K562 (cell line): ENCODE measurements at regions not wholly inside any gene's neighbourhood (a gene's known extent, or its start where the extent isn't known, plus 50 kb on each side); places are given as distances from the start of the nearest gene placed in this dataset.
A peak's percentile ranks its signal among the peaks of the same experiment; 100 is the strongest.

Source experiments
- DNMT1 ChIP-seq: fragments of 450-650 bp; IDR thresholded peaks from 2 replicates; pipeline ENCODE4 v1.6.1; 2016; ENCODE audit warnings: antibody characterized with exemption, mild to moderate bottlenecking
- HCFC1 ChIP-seq: IDR thresholded peaks from 2 replicates; pipeline ENCODE4 v1.6.1; 2012; ENCODE audit warnings: low read depth, low read length, improper control_type of control experiment
- HLTF ChIP-seq: fragments of 450-650 bp; IDR thresholded peaks from 2 replicates; pipeline ENCODE4 v1.6.1; 2016
- IRF9 ChIP-seq: fragments of 450-650 bp; IDR thresholded peaks from 2 replicates; pipeline ENCODE4 v1.6.1; 2016; ENCODE audit warnings: missing biosample characterization, missing genetic modification characterization
- NR4A1 ChIP-seq, 2 experiments: fragments of 250-450 bp in 1 of 2; fragments of 450-650 bp in 1 of 2; sonication (Bioruptor Pico) in 1 of 2; IDR thresholded peaks; 2 replicates each; pipeline versions ENCODE4 v1.4.0 to v1.6.1; 2016 to 2020; ENCODE audit warnings: mild to moderate bottlenecking in 2 of 2, missing compliant biosample characterization in 1 of 2, missing genetic modification characterization in 1 of 2, moderate library complexity in 1 of 2
- RBBP5 ChIP-seq: fragments of 200-600 bp; sonication (generic); IDR thresholded peaks from 2 replicates; pipeline ENCODE4 v1.6.1; 2012; ENCODE audit warnings: borderline replicate concordance, mild to moderate bottlenecking, low read length, control low read depth, inconsistent platforms; ENCODE audit not compliant: insufficient read depth, poor library complexity, severe bottlenecking
- RBM34 ChIP-seq: fragments of 200-400 bp; formaldehyde crosslinking; IDR thresholded peaks from 2 replicates; pipeline ENCODE4 v1.6.1; 2018; ENCODE audit warnings: low read length, borderline replicate concordance; ENCODE audit not compliant: insufficient read depth
- REST ChIP-seq, 2 experiments: fragments of 450-650 bp; formaldehyde crosslinking in 1 of 2; IDR thresholded peaks; 2 replicates each; pipeline versions ENCODE4 v1.4.0 to v1.6.1; 2014 to 2020; ENCODE audit warnings: mild to moderate bottlenecking in 2 of 2, borderline replicate concordance in 1 of 2, low read depth in 1 of 2
- SOX6 ChIP-seq: fragments of 450-650 bp; IDR thresholded peaks from 2 replicates; pipeline ENCODE4 v1.6.1; 2014; ENCODE audit warnings: mild to moderate bottlenecking
- TAF7 ChIP-seq: fragments of 450-650 bp; IDR thresholded peaks from 2 replicates; pipeline ENCODE4 v1.6.1; 2016; ENCODE audit warnings: missing genetic modification characterization, missing compliant biosample characterization
- TRIM24 ChIP-seq, 2 experiments: fragments of 450-650 bp; IDR thresholded peaks; 2 replicates each; pipeline ENCODE4 v1.6.1; 2016
- ZBTB17 ChIP-seq: fragments of 450-650 bp; formaldehyde crosslinking; IDR thresholded peaks from 2 replicates; pipeline ENCODE4 v1.4.0; 2020; ENCODE audit warnings: mild to moderate bottlenecking
- ZFP1 ChIP-seq: fragments of 450-650 bp; formaldehyde crosslinking; IDR thresholded peaks from 2 replicates; pipeline ENCODE4 v1.4.0; 2020; ENCODE audit warnings: mild to moderate bottlenecking, mixed read lengths
- ZNF23 ChIP-seq: fragments of 250-450 bp; sonication (Bioruptor Pico); IDR thresholded peaks from 2 replicates; pipeline ENCODE4 v1.4.0; 2020; ENCODE audit warnings: mild to moderate bottlenecking
- ZNF449 ChIP-seq: fragments of 250-450 bp; sonication (Bioruptor Pico); IDR thresholded peaks from 2 replicates; pipeline ENCODE4 v1.8.0; 2022; ENCODE audit warnings: moderate library complexity, mild to moderate bottlenecking, inconsistent platforms
- ZNF695 ChIP-seq: fragments of 450-650 bp; formaldehyde crosslinking; IDR thresholded peaks from 2 replicates; pipeline ENCODE4 v1.4.0; 2020; ENCODE audit warnings: mild to moderate bottlenecking, moderate library complexity
- TF ChIP-seq, protein P1 (sequence below): fragments of 450-650 bp; IDR thresholded peaks from 2 replicates; pipeline ENCODE4 v1.7.0; 2016; ENCODE audit warnings: borderline replicate concordance

DNA sequence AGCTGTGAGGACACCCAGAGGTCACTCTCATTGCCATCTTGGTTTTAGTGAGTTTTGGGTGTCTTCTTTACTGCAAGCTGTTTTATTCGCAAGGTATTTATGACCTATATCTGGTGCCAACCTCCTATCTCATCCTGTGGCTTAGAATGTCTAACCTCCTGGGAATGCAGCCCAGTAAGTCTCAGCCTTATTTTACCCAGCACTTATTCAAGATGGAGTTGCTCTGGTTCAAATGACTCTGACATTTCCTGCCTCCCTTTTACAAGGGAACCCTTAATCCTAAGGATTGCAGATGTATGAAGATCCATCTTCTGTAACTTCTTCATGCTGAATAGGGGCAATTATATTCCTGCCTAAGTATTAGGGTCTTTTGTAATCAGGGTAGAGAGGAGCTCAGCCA lies 708.0 kb downstream of the TMEM182 start (continued):
- TF ChIP-seq REST (IDR thresholded peaks at IDR 0.05; ENCODE audit: borderline replicate concordance) (no peak), REST (CRISPR knock-in tag; IDR thresholded peaks at IDR 0.05; ENCODE audit: low read depth) (peak; percentile 48; the same call in 1 of the 2 replicates), TRIM24 (IDR thresholded peaks at IDR 0.05) (no peak), SOX6 (no peak), HLTF (no peak), RBM34 (no peak), ZFP1 (CRISPR knock-in tag) (0 out of 2 replicates have a peak, but pooled peaks have one; percentile 45), ZNF23 (CRISPR knock-in tag) (peak; percentile 83; the same call in 1 of the 2 replicates), RBBP5 (no peak), TAF7 (tag) (peak; percentile 84), NR4A1 (CRISPR knock-in tag; IDR thresholded peaks at IDR 0.05) (peak; percentile 59; the same call in 1 of the 2 replicates), NR4A1 (tag; IDR thresholded peaks at IDR 0.05) (peak; percentile 97), DNMT1 (no peak), ZNF449 (no peak), ZNF695 (CRISPR knock-in tag) (peak; percentile 92; the same call in 1 of the 2 replicates), HCFC1 (no peak), ZBTB17 (CRISPR knock-in tag) (peak; percentile 86; the same call in 1 of the 2 replicates), IRF9 (tag) (peak; percentile 90)
- TF ChIP-seq, protein P1, sequence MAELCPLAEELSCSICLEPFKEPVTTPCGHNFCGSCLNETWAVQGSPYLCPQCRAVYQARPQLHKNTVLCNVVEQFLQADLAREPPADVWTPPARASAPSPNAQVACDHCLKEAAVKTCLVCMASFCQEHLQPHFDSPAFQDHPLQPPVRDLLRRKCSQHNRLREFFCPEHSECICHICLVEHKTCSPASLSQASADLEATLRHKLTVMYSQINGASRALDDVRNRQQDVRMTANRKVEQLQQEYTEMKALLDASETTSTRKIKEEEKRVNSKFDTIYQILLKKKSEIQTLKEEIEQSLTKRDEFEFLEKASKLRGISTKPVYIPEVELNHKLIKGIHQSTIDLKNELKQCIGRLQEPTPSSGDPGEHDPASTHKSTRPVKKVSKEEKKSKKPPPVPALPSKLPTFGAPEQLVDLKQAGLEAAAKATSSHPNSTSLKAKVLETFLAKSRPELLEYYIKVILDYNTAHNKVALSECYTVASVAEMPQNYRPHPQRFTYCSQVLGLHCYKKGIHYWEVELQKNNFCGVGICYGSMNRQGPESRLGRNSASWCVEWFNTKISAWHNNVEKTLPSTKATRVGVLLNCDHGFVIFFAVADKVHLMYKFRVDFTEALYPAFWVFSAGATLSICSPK, result no peak
